Peyer's patch (tissue), 4 donors: ENCODE measurements at regions not wholly inside any gene's neighbourhood (a gene's known extent, or its start where the extent isn't known, plus 50 kb on each side); places are given as distances from the start of the nearest gene placed in this dataset.

ENCODE experiments used
- POLR2A ChIP-seq, 2 donors: fragments of 450-650 bp; IDR thresholded peaks; one replicate each; pipeline ENCODE4 v1.5.1; 2017; ENCODE audit warnings: antibody characterized with exemption in 2 of 2, mild to moderate bottlenecking in 2 of 2, moderate library complexity in 2 of 2
- TF ChIP-seq, protein P1 (sequence below), 6 experiments: fragments of 450-650 bp in 4 of 6; fragments of 200-600 bp in 2 of 6; sonication (generic) in 1 of 6; IDR thresholded peaks; one replicate each; pipeline ENCODE4 v1.5.1; 2017 to 2019; ENCODE audit warnings: antibody characterized with exemption in 6 of 6, mild to moderate bottlenecking in 3 of 6, moderate library complexity in 1 of 6

DNA sequence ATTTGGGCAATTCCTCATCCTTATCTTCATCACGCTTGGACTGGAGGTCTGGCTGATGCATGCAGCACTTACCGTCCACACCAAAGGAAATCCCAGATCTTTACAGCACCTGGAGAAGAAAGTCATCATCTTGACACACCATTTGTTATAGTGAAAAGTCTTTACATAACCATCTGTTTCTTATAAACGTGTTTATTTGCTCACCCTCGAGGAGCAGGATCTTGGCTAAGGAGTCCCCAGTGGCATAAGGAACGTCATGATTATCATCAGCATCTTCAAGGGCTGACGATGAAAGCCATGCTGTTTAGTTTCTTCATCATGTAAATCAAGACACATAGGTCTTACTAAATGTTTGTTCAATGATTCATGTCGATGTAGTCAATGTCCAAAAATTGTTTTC lies 248.8 kb upstream of the ELAC2 start:
- TF ChIP-seq, protein P1, sequence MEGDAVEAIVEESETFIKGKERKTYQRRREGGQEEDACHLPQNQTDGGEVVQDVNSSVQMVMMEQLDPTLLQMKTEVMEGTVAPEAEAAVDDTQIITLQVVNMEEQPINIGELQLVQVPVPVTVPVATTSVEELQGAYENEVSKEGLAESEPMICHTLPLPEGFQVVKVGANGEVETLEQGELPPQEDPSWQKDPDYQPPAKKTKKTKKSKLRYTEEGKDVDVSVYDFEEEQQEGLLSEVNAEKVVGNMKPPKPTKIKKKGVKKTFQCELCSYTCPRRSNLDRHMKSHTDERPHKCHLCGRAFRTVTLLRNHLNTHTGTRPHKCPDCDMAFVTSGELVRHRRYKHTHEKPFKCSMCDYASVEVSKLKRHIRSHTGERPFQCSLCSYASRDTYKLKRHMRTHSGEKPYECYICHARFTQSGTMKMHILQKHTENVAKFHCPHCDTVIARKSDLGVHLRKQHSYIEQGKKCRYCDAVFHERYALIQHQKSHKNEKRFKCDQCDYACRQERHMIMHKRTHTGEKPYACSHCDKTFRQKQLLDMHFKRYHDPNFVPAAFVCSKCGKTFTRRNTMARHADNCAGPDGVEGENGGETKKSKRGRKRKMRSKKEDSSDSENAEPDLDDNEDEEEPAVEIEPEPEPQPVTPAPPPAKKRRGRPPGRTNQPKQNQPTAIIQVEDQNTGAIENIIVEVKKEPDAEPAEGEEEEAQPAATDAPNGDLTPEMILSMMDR (IDR thresholded peaks at IDR 0.05): no peak
- TF ChIP-seq POLR2A (IDR thresholded peaks at IDR 0.05): no peak
